Body of pancreas (tissue), 4 donors: ENCODE measurements at regions not wholly inside any gene's neighbourhood (a gene's known extent, or its start where the extent isn't known, plus 50 kb on each side); places are given as distances from the start of the nearest gene placed in this dataset.

ENCODE experiments used
- CTCF ChIP-seq, 7 experiments: fragments of 450-650 bp in 4 of 7; fragments of 200-600 bp in 3 of 7; sonication (generic) in 3 of 7; IDR thresholded peaks; one replicate each; pipeline ENCODE4 v1.5.1; 2016 to 2019; ENCODE audit warnings: antibody characterized with exemption in 7 of 7
- POLR2A ChIP-seq, 3 donors: fragments of 450-650 bp; IDR thresholded peaks; one replicate each; pipeline ENCODE4 v1.6.1; 2016; ENCODE audit warnings: antibody characterized with exemption in 3 of 3, mild to moderate bottlenecking in 2 of 3

GRCh38 chr3:68271145-68271544 is 616.7 kb upstream of the SUCLG2 start:
- no peak for TF ChIP-seq CTCF (IDR thresholded peaks at IDR 0.05)
- TF ChIP-seq POLR2A (IDR thresholded peaks at IDR 0.05) = no peak
